LNCAP (cell line): ENCODE measurements at regions not wholly inside any gene's neighbourhood (a gene's known extent, or its start where the extent isn't known, plus 50 kb on each side); places are given as distances from the start of the nearest gene placed in this dataset.

Experiments
- CTCF ChIP-seq: fragments of 450-650 bp; IDR thresholded peaks from 2 replicates; pipeline ENCODE4 v1.5.1; 2017; ENCODE audit warnings: mild to moderate bottlenecking

- no peak for TF ChIP-seq CTCF
These were observed 83.3 kb upstream of the SNRK start for GRCh38 chr3:43203022-43203421.

GRCh38 chr3:43201581-43201980 lies 84.8 kb upstream of the SNRK start:
- no peak for TF ChIP-seq CTCF

- TF ChIP-seq CTCF: no peak
These were observed 86.6 kb upstream of the SNRK start for GRCh38 chr3:43199645-43200306.

- TF ChIP-seq CTCF: no peak
These were observed 87.3 kb upstream of the SNRK start for GRCh38 chr3:43198791-43199644.

GRCh38 chr3:43198301-43198700 lies 88.0 kb upstream of the SNRK start:
- no peak for TF ChIP-seq CTCF

- no peak for TF ChIP-seq CTCF
These were observed 89.2 kb upstream of the SNRK start for GRCh38 chr3:43197181-43197580.

GRCh38 chr3:43196721-43197120 lies 89.6 kb upstream of the SNRK start:
- TF ChIP-seq CTCF: no peak
